ENCODE measurements at regions not wholly inside any gene's neighbourhood (a gene's known extent, or its start where the extent isn't known, plus 50 kb on each side); places are given as distances from the start of the nearest gene placed in this dataset.
A peak's percentile ranks its signal among the peaks of the same experiment; 100 is the strongest.

GRCh38 chr3:112741983-112742382 lies 101.0 kb upstream of the CCDC80 start:
- no peak overlapping the region for H3K27ac ChIP-seq

DNA sequence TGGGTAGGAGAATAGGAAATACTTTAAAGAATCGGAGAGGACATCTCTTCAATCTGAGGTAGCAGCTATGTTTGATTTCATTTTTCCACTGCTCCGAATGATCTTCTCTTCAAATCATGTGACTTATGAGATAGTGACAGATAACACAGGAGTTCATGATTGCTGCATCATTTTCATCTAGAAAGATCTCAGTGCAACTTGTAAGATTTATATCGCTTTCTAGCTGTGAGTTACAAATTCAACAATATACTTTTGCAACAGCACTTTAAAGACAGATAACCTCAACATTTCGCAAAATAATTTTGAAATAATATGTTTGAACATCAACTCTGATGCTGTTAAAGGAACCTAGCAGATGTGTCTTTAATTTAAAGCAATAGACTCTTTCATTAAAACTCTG lies 99.9 kb upstream of the CCDC80 start:
- no peaks in the 10 kb centered on the region for H3K27me3 ChIP-seq
- no peaks in the 10 kb centered on the region for H3K9me3 ChIP-seq
- no peaks in the 10 kb centered on the region for H3K36me3 ChIP-seq
- TF ChIP-seq CTCF (IDR thresholded peaks at IDR 0.05): no peak
- H3K27ac ChIP-seq: peak overlapping the region; percentile 42
- H3K4me1 ChIP-seq (ENCODE audit: control insufficient read depth in 1 of 2, insufficient read depth in 1 of 2, low read depth in 1 of 2, low read length in 1 of 2): peaks cover 30 to 53% of the 10 kb centered on the region in 2 experiments
- no peak overlapping the region for H3K4me3 ChIP-seq (ENCODE audit: low read depth in 1 of 2, low read length in 1 of 2)

More at GRCh38 chr3:112741983-112742382, 101.0 kb upstream of the CCDC80 start:
- no peaks in the 10 kb centered on the region for H3K9me3 ChIP-seq
- peaks cover 32 to 54% of the 10 kb centered on the region in 2 experiments for H3K4me1 ChIP-seq (ENCODE audit: control insufficient read depth in 1 of 2, insufficient read depth in 1 of 2, low read depth in 1 of 2, low read length in 1 of 2)
- no peaks in the 10 kb centered on the region for H3K36me3 ChIP-seq
- no peak for TF ChIP-seq CTCF (IDR thresholded peaks at IDR 0.05)
- no peak overlapping the region for H3K4me3 ChIP-seq (ENCODE audit: low read depth in 1 of 2, low read length in 1 of 2)
- no peaks in the 10 kb centered on the region for H3K27me3 ChIP-seq

DNA sequence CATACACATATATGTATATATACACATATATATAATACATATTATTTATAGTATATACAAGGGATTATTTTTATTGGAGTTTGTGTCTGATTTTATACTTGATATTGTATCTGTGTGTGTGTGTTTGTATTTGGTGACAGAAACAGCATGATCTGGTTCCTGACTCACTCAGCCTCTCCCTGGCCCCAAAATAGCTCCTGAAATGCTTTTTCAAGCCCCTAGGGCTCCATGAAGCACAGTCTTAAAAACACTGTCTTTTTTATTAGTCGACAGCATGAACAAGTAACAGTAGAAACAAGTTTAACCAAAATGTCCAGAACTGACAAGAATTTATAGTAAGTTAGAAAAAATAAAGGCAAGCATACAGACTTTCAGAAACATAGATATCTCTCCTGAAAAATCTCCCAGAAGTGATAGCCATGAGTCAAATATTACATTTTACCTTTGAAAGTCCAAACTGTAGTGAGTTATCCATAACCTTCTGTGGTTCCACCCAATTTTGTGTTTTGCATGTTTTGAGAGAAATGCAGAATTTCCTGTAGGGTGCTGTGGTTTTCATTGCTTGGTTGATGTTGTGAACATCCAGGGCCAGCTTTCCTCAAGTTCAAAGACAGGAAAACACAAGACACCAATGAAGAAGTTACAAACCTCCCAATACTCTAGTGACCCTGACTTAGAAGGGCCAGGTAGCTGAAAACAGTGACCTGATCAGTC lies 98.5 kb upstream of the CCDC80 start:
- Histone ChIP-seq H3K9me3 (no peaks in the 10 kb centered on the region), H3K36me3 (no peaks in the 10 kb centered on the region), H3K4me1 (ENCODE audit: control insufficient read depth in 1 of 2, insufficient read depth in 1 of 2, low read depth in 1 of 2, low read length in 1 of 2) (peaks cover 26 to 43% of the 10 kb centered on the region in 2 experiments), H3K4me3 (ENCODE audit: low read depth in 1 of 2, low read length in 1 of 2) (no peak overlapping the region), H3K27ac (no peak overlapping the region), H3K27me3 (no peaks in the 10 kb centered on the region)
- TF ChIP-seq CTCF (IDR thresholded peaks at IDR 0.05): no peak

GRCh38 chr3:112738366-112738765 lies 97.4 kb upstream of the CCDC80 start:
- Histone ChIP-seq H3K4me3 (ENCODE audit: low read depth in 1 of 2, low read length in 1 of 2) (no peak overlapping the region), H3K36me3 (no peaks in the 10 kb centered on the region), H3K27me3 (no peaks in the 10 kb centered on the region), H3K4me1 (ENCODE audit: control insufficient read depth in 1 of 2, insufficient read depth in 1 of 2, low read depth in 1 of 2, low read length in 1 of 2) (peaks cover 26 to 43% of the 10 kb centered on the region in 2 experiments), H3K27ac (no peak overlapping the region), H3K9me3 (no peaks in the 10 kb centered on the region)
- TF ChIP-seq CTCF (IDR thresholded peaks at IDR 0.05): no peak

GRCh38 chr3:112736805-112737566 lies 96.0 kb upstream of the CCDC80 start:
- peaks cover 26 to 40% of the 10 kb centered on the region in 2 experiments for H3K4me1 ChIP-seq (ENCODE audit: control insufficient read depth in 1 of 2, insufficient read depth in 1 of 2, low read depth in 1 of 2, low read length in 1 of 2)
- no peaks in the 10 kb centered on the region for H3K27me3 ChIP-seq
- H3K9me3 ChIP-seq: no peaks in the 10 kb centered on the region
- H3K36me3 ChIP-seq: no peaks in the 10 kb centered on the region
- H3K4me3 ChIP-seq (ENCODE audit: low read depth in 1 of 2, low read length in 1 of 2): no peak overlapping the region
- no peak overlapping the region for H3K27ac ChIP-seq
- TF ChIP-seq CTCF (IDR thresholded peaks at IDR 0.05): no peak
